Nephron (organoid): ENCODE measurements at regions not wholly inside any gene's neighbourhood (a gene's known extent, or its start where the extent isn't known, plus 50 kb on each side); places are given as distances from the start of the nearest gene placed in this dataset.

Experiments
- H3K27ac Mint-ChIP-seq, 3 experiments: 2 replicates each; pipeline ENCODE4 v1.8.0; 2020; ENCODE audit warnings: mixed read lengths in 3 of 3, mild to moderate bottlenecking in 2 of 3, moderate library complexity in 1 of 3
- H3K27me3 Mint-ChIP-seq: 2 replicates; pipeline ENCODE4 v1.8.0; 2021; ENCODE audit warnings: low read depth, mild to moderate bottlenecking, moderate library complexity, mixed read lengths
- H3K36me3 Mint-ChIP-seq: 2 replicates; pipeline ENCODE4 v1.8.0; 2020; ENCODE audit warnings: low read depth, mixed read lengths
- H3K4me1 Mint-ChIP-seq: 2 replicates; pipeline ENCODE4 v1.8.0; 2020; ENCODE audit warnings: mixed read lengths
- H3K4me3 Mint-ChIP-seq, 3 experiments: 2 replicates each; pipeline ENCODE4 v1.8.0; 2020; ENCODE audit warnings: mild to moderate bottlenecking in 3 of 3, mixed read lengths in 3 of 3, moderate library complexity in 2 of 3
- H3K9me3 Mint-ChIP-seq: 2 replicates; pipeline ENCODE4 v1.8.0; 2020; ENCODE audit warnings: mixed read lengths
- CTCF ChIP-seq, 3 experiments: fragments of 200-600 bp; sonication (generic); IDR thresholded peaks; one replicate each; pipeline ENCODE4 v1.5.0; 2021; ENCODE audit warnings: antibody characterized with exemption in 3 of 3; ENCODE audit not compliant: unreplicated experiment in 3 of 3

GRCh38 chr10:113967126-113967525 is 76.5 kb upstream of the ADRB1 start:
- Mint-ChIP-seq H3K27ac (no peak overlapping the region), H3K4me3 (no peak overlapping the region), H3K27me3 (peaks cover 5% of the 10 kb centered on the region), H3K36me3 (no peaks in the 10 kb centered on the region), H3K9me3 (peaks cover 6% of the 10 kb centered on the region), H3K4me1 (no peaks in the 10 kb centered on the region)
- no peak for TF ChIP-seq CTCF (IDR thresholded peaks at IDR 0.05; ENCODE audit: unreplicated experiment in 3 of 3)

GRCh38 chr10:113970641-113971040 is 73.0 kb upstream of the ADRB1 start:
- peaks cover 5% of the 10 kb centered on the region for H3K27me3 Mint-ChIP-seq
- H3K4me3 Mint-ChIP-seq: no peak overlapping the region
- H3K9me3 Mint-ChIP-seq: peaks cover 14% of the 10 kb centered on the region
- H3K4me1 Mint-ChIP-seq: no peaks in the 10 kb centered on the region
- H3K27ac Mint-ChIP-seq: no peak overlapping the region
- TF ChIP-seq CTCF (IDR thresholded peaks at IDR 0.05; ENCODE audit: unreplicated experiment in 3 of 3): no peak
- no peaks in the 10 kb centered on the region for H3K36me3 Mint-ChIP-seq

GRCh38 chr10:113971349-113971973 is 72.2 kb upstream of the ADRB1 start:
- Mint-ChIP-seq H3K4me1 (no peaks in the 10 kb centered on the region), H3K27me3 (peaks cover 11% of the 10 kb centered on the region), H3K4me3 (no peak overlapping the region), H3K36me3 (no peaks in the 10 kb centered on the region), H3K27ac (no peak overlapping the region), H3K9me3 (peaks cover 14% of the 10 kb centered on the region)
- no peak for TF ChIP-seq CTCF (IDR thresholded peaks at IDR 0.05; ENCODE audit: unreplicated experiment in 3 of 3)

GRCh38 chr10:113977174-113977573 is 66.5 kb upstream of the ADRB1 start:
- no peak overlapping the region for H3K4me3 Mint-ChIP-seq
- no peaks in the 10 kb centered on the region for H3K36me3 Mint-ChIP-seq
- no peak overlapping the region for H3K27ac Mint-ChIP-seq
- H3K27me3 Mint-ChIP-seq: peaks cover 12% of the 10 kb centered on the region
- no peaks in the 10 kb centered on the region for H3K4me1 Mint-ChIP-seq
- H3K9me3 Mint-ChIP-seq: peaks cover 8% of the 10 kb centered on the region
- TF ChIP-seq CTCF (IDR thresholded peaks at IDR 0.05; ENCODE audit: unreplicated experiment in 3 of 3): no peak

- TF ChIP-seq CTCF (IDR thresholded peaks at IDR 0.05; ENCODE audit: unreplicated experiment in 3 of 3): no peak
- peaks cover 7% of the 10 kb centered on the region for H3K9me3 Mint-ChIP-seq
- H3K36me3 Mint-ChIP-seq: no peaks in the 10 kb centered on the region
- H3K27ac Mint-ChIP-seq: no peak overlapping the region
- H3K4me3 Mint-ChIP-seq: no peak overlapping the region
- H3K4me1 Mint-ChIP-seq: no peaks in the 10 kb centered on the region
- peaks cover 12% of the 10 kb centered on the region for H3K27me3 Mint-ChIP-seq
Measured at GRCh38 chr10:113978802-113979201, 64.9 kb upstream of the ADRB1 start.

- Mint-ChIP-seq H3K27ac (no peak overlapping the region), H3K4me1 (no peaks in the 10 kb centered on the region), H3K9me3 (peaks cover 3% of the 10 kb centered on the region), H3K27me3 (peaks cover 12% of the 10 kb centered on the region), H3K4me3 (no peak overlapping the region), H3K36me3 (no peaks in the 10 kb centered on the region)
- TF ChIP-seq CTCF (IDR thresholded peaks at IDR 0.05; ENCODE audit: unreplicated experiment in 3 of 3): no peak
Measured at GRCh38 chr10:113979409-113979808, 64.3 kb upstream of the ADRB1 start.
